Mammary epithelial cell (primary cell): ENCODE measurements at regions not wholly inside any gene's neighbourhood (a gene's known extent, or its start where the extent isn't known, plus 50 kb on each side); places are given as distances from the start of the nearest gene placed in this dataset.

ENCODE experiments used
- EZH2 ChIP-seq: IDR thresholded peaks from 2 replicates; pipeline ENCODE4 v1.6.1; 2012; ENCODE audit warnings: low read length, inconsistent platforms, borderline replicate concordance
- TF ChIP-seq, protein P1 (sequence below), 2 donors: IDR thresholded peaks in 1 of 2; conservative IDR thresholded peaks in 1 of 2; 2 replicates each; pipeline ENCODE4 v1.5.1; 2011 to 2012; ENCODE audit warnings: inconsistent platforms in 2 of 2, low read length in 2 of 2, mild to moderate bottlenecking in 2 of 2, control low read depth in 1 of 2, low read depth in 1 of 2; ENCODE audit not compliant: insufficient read depth in 1 of 2; ENCODE audit errors: extremely low read depth in 1 of 2

- TF ChIP-seq, protein P1, sequence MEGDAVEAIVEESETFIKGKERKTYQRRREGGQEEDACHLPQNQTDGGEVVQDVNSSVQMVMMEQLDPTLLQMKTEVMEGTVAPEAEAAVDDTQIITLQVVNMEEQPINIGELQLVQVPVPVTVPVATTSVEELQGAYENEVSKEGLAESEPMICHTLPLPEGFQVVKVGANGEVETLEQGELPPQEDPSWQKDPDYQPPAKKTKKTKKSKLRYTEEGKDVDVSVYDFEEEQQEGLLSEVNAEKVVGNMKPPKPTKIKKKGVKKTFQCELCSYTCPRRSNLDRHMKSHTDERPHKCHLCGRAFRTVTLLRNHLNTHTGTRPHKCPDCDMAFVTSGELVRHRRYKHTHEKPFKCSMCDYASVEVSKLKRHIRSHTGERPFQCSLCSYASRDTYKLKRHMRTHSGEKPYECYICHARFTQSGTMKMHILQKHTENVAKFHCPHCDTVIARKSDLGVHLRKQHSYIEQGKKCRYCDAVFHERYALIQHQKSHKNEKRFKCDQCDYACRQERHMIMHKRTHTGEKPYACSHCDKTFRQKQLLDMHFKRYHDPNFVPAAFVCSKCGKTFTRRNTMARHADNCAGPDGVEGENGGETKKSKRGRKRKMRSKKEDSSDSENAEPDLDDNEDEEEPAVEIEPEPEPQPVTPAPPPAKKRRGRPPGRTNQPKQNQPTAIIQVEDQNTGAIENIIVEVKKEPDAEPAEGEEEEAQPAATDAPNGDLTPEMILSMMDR (conservative IDR thresholded peaks at IDR 0.05 in 1 of 2, IDR thresholded peaks at IDR 0.05 in 1 of 2; ENCODE audit: extremely low read depth in 1 of 2, insufficient read depth in 1 of 2, low read depth in 1 of 2, low read length in 2 of 2): no peak
- TF ChIP-seq EZH2: no peak
Observed at GRCh38 chr18:78793313-78794070, 186.1 kb upstream of the SALL3 start.
